ENCODE measurements at regions not wholly inside any gene's neighbourhood (a gene's known extent, or its start where the extent isn't known, plus 50 kb on each side); places are given as distances from the start of the nearest gene placed in this dataset.

DNA sequence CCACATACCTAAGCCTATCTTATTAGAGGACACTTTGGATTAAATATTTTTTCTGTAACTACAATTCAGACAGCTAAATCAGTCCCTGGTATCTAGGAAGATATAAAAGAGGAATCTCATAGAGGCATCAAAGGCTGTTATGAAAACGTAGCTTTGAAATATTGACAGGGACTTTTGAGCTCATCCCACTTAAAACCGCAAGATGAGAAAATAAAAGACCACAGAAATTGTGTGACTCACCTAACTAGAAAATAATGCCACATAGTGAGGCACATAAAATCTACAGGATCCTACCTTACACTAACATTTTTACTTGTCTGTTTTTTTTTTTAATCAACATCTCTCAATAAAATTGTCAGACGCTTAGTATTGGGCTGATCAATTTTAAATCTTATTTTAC is 686.5 kb upstream of the COX7C start:
- H3K4me3 ChIP-seq = no peak overlapping the region
- no peaks in the 10 kb centered on the region for H3K36me3 ChIP-seq
- TF ChIP-seq, protein P1, sequence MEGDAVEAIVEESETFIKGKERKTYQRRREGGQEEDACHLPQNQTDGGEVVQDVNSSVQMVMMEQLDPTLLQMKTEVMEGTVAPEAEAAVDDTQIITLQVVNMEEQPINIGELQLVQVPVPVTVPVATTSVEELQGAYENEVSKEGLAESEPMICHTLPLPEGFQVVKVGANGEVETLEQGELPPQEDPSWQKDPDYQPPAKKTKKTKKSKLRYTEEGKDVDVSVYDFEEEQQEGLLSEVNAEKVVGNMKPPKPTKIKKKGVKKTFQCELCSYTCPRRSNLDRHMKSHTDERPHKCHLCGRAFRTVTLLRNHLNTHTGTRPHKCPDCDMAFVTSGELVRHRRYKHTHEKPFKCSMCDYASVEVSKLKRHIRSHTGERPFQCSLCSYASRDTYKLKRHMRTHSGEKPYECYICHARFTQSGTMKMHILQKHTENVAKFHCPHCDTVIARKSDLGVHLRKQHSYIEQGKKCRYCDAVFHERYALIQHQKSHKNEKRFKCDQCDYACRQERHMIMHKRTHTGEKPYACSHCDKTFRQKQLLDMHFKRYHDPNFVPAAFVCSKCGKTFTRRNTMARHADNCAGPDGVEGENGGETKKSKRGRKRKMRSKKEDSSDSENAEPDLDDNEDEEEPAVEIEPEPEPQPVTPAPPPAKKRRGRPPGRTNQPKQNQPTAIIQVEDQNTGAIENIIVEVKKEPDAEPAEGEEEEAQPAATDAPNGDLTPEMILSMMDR (IDR thresholded peaks at IDR 0.05; ENCODE audit: low read depth, low read length) = no peak
- no peak overlapping the region for H3K27ac ChIP-seq
- H3K4me1 ChIP-seq (ENCODE audit: low read depth) = no peaks in the 10 kb centered on the region
- no peaks in the 10 kb centered on the region for H3K9me3 ChIP-seq (ENCODE audit: low read depth)
- no peak for DNase-seq (ENCODE audit: low read depth in 1 of 2, low spot score in 1 of 2)
- H3K27me3 ChIP-seq = no peaks in the 10 kb centered on the region

DNA sequence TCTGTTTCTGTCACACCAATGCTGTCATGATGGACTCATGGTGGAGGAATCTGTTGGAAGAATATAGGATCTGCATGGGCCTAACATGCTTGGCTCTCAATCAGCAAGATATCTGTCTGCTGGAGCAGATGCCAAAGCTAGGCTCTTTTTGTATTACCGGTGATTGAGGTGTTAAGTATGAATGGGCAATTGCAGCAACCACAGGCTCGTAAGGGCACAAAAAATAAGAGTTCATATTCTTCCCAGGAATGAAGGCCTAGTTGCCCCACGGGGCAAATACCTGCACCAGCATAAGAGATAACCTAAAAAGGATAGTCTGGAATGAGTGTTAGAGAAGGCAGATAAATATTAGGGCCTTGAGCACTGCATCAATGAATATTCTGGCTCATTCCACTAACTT is 679.5 kb upstream of the COX7C start:
- DNase-seq (ENCODE audit: low read depth in 1 of 2, low spot score in 1 of 2) = no peak
- no peaks in the 10 kb centered on the region for H3K36me3 ChIP-seq
- H3K9me3 ChIP-seq (ENCODE audit: low read depth) = no peaks in the 10 kb centered on the region
- TF ChIP-seq, protein P1 (IDR thresholded peaks at IDR 0.05; ENCODE audit: low read depth, low read length) = no peak
- no peak overlapping the region for H3K4me3 ChIP-seq
- no peak overlapping the region for H3K27ac ChIP-seq
- no peaks in the 10 kb centered on the region for H3K27me3 ChIP-seq
- no peaks in the 10 kb centered on the region for H3K4me1 ChIP-seq (ENCODE audit: low read depth)

DNA sequence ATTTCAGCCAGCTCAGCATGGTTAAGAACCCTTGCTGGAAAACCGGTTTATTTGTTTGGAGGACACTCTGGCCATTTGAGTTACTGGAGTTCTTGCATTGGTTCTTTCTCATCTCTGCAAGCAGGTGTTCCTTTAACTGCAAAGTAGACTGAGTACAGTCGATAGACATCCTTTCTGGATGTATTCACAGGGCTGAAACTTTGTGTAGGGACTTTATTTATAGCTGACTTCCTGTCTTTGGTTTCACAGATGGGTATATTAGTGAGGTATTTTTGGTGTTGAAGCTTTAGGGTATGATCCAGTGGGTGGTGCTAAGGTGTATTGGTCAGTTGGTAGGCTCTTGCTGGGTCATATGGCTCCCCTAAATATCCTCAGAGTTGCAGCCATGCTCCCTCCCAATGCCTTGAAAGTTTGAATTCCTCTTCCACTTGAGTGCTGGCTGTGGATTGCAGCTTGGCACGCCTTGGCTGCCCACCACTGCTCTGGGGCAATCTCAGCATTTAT is 666.0 kb upstream of the COX7C start:
- TF ChIP-seq, protein P1 (IDR thresholded peaks at IDR 0.05; ENCODE audit: low read depth, low read length) = no peak
- no peak for DNase-seq (ENCODE audit: low read depth in 1 of 2, low spot score in 1 of 2)

DNA sequence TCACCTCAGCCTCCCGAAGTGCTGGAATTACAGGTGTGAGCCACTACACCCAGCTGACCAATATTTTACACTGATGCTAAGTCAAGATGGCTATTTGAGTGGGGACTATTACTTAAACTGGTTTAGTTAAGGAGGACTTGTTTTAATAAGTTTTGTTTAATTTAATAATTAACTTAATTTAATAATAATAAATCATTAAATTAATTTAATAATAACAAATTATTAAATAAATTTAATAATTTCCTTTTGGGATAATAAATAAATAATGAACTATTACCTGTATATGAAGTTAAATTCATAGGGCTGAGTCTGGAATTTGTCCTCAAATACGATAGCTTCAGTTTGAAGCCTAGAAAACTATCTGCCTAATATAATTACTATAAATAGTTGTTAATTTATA is 665.1 kb upstream of the COX7C start:
- Histone ChIP-seq H3K36me3 (no peaks in the 10 kb centered on the region), H3K27ac (no peak overlapping the region), H3K4me1 (ENCODE audit: low read depth) (no peaks in the 10 kb centered on the region), H3K27me3 (no peaks in the 10 kb centered on the region), H3K4me3 (no peak overlapping the region), H3K9me3 (ENCODE audit: low read depth) (no peaks in the 10 kb centered on the region)
- TF ChIP-seq, protein P1 (IDR thresholded peaks at IDR 0.05; ENCODE audit: low read depth, low read length) = no peak
- DNase-seq (ENCODE audit: low read depth in 1 of 2, low spot score in 1 of 2) = no peak

More for the DNA sequence above, 666.0 kb upstream of the COX7C start:
- no peaks in the 10 kb centered on the region for H3K9me3 ChIP-seq (ENCODE audit: low read depth)
- H3K36me3 ChIP-seq = no peaks in the 10 kb centered on the region
- H3K4me1 ChIP-seq (ENCODE audit: low read depth) = no peaks in the 10 kb centered on the region
- no peak overlapping the region for H3K27ac ChIP-seq
- no peak overlapping the region for H3K4me3 ChIP-seq
- H3K27me3 ChIP-seq = no peaks in the 10 kb centered on the region

DNA sequence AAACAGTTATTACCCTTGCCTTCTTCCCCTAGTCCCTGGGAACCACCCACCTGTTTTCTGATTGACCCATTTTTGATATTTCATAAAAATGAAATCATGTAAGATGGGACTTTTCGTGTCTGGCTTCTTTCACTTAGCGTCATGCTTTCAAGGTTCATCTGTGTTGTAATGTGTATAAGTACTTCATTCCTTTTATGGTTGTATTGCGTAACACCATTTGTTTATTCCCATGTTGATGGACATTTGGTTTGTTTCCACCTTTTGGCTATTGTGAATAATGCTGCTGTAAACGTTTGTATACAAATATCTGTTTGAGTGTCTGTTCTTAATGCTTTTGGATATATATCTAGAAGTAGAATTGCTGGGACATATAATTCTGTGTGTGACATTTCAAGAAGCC is 650.1 kb upstream of the COX7C start:
- no peaks in the 10 kb centered on the region for H3K4me1 ChIP-seq (ENCODE audit: low read depth)
- no peaks in the 10 kb centered on the region for H3K27me3 ChIP-seq
- no peak overlapping the region for H3K27ac ChIP-seq
- no peak for DNase-seq (ENCODE audit: low read depth in 1 of 2, low spot score in 1 of 2)
- H3K9me3 ChIP-seq (ENCODE audit: low read depth) = no peaks in the 10 kb centered on the region
- H3K4me3 ChIP-seq = no peak overlapping the region
- TF ChIP-seq, protein P1 (IDR thresholded peaks at IDR 0.05; ENCODE audit: low read depth, low read length) = no peak
- no peaks in the 10 kb centered on the region for H3K36me3 ChIP-seq

DNA sequence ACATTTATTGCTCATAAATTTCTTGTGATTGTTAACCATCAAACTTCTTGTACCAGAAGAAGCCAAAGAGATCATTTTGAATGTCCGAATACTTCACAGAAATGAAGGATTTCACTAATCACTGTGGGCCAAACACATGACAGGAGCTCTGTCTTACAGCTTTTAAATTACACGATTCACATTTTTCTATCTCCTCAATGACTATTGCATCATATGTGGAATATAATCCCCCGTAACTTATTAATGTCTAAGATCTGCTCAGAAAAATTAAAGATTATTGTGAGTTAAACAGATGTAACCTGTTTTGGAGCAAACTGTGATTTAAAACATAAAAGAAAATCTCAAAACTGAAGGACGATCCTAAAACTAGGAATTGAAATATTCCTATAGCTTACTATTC is 645.2 kb upstream of the COX7C start:
- Histone ChIP-seq H3K27me3 (no peaks in the 10 kb centered on the region), H3K36me3 (no peaks in the 10 kb centered on the region), H3K4me3 (no peak overlapping the region), H3K9me3 (ENCODE audit: low read depth) (no peaks in the 10 kb centered on the region), H3K27ac (no peak overlapping the region), H3K4me1 (ENCODE audit: low read depth) (no peaks in the 10 kb centered on the region)
- no peak for DNase-seq (ENCODE audit: low read depth in 1 of 2, low spot score in 1 of 2)
- TF ChIP-seq, protein P1 (IDR thresholded peaks at IDR 0.05; ENCODE audit: low read depth, low read length) = no peak

All from cardiac muscle cell (in vitro differentiated cells and primary cell).